RPMI8226 (cell line): ENCODE measurements at regions not wholly inside any gene's neighbourhood (a gene's known extent, or its start where the extent isn't known, plus 50 kb on each side); places are given as distances from the start of the nearest gene placed in this dataset.

Source experiments
- DNase-seq: peaks from one replicate; pipeline ENCODE4 v3.0.0-alpha.2; 2015

GRCh38 chr11:93967258-93967657 is 53.9 kb upstream of the HEPHL1 start:
- DNase-seq = no peak

GRCh38 chr11:93967944-93968343 is 53.2 kb upstream of the HEPHL1 start:
- DNase-seq = no peak

- no peak for DNase-seq
Observed at GRCh38 chr11:93969925-93970922, 50.9 kb upstream of the HEPHL1 start.
